Stomach (tissue), 8 donors: ENCODE measurements at regions not wholly inside any gene's neighbourhood (a gene's known extent, or its start where the extent isn't known, plus 50 kb on each side); places are given as distances from the start of the nearest gene placed in this dataset.

Source experiments
- DNase-seq, 2 donors: peaks; one replicate each; pipeline versions ENCODE4 v3.0.0 to v3.0.0-alpha.2; 2013 to 2019
- H3K27ac ChIP-seq, 5 donors: fragments of 200-600 bp in 4 of 5; sonication (generic) in 4 of 5; one replicate each; pipeline ENCODE4 v1.5.1; 2013 to 2019; ENCODE audit warnings: mild to moderate bottlenecking in 1 of 5, moderate library complexity in 1 of 5
- H3K27me3 ChIP-seq, 3 donors: fragments of 200-600 bp; sonication (generic); one replicate each; pipeline ENCODE4 v1.5.1; 2017 to 2019; ENCODE audit warnings: mixed run types in 1 of 3
- H3K36me3 ChIP-seq, 4 donors: fragments of 200-600 bp; sonication (generic); 1 replicate in 3 of 4; 2 replicates in 1 of 4; pipeline ENCODE4 v1.5.1; 2016 to 2019
- H3K4me1 ChIP-seq, 4 donors: fragments of 200-600 bp; sonication (generic); one replicate each; pipeline ENCODE4 v1.5.1; 2016 to 2019
- H3K4me3 ChIP-seq, 4 donors: fragments of 200-600 bp; sonication (generic) in 3 of 4; one replicate each; pipeline ENCODE4 v1.5.1; 2016 to 2019; ENCODE audit warnings: mild to moderate bottlenecking in 1 of 4
- H3K9me3 ChIP-seq, 4 donors: fragments of 200-600 bp; sonication (generic); one replicate each; pipeline ENCODE4 v1.5.1; 2016 to 2019
- EP300 ChIP-seq: sonication (generic); formaldehyde crosslinking; IDR thresholded peaks from one replicate; pipeline ENCODE4 v1.6.1; 2017; ENCODE audit warnings: antibody characterized with exemption
- POLR2A ChIP-seq, 4 donors: fragments of 450-650 bp; IDR thresholded peaks; one replicate each; pipeline ENCODE4 v1.6.1; 2016; ENCODE audit warnings: antibody characterized with exemption in 4 of 4, control low read depth in 2 of 4, mild to moderate bottlenecking in 1 of 4, moderate library complexity in 1 of 4
- POLR2AphosphoS5 ChIP-seq, 3 donors: sonication (generic); formaldehyde crosslinking; IDR thresholded peaks; one replicate each; pipeline ENCODE4 v1.6.1; 2016; ENCODE audit warnings: antibody characterized with exemption in 3 of 3
- WGBS, 5 donors: extraction: QIAGEN DNeasy Blood & Tissue Kit in 3 of 5; methylation state at CpG; one replicate each; pipeline versions ENCODE4 v1.1.5 to v1.1.7; 2013 to 2018; 5-methylcytosine and 5-hydroxymethylcytosine counted together
- intact Hi-C: fragments of 100-400 bp; cut with DNase I; formaldehyde crosslinking; loops from one replicate; pipeline ENCODE4 v1.15.1; 2023; ENCODE audit warnings: low total_unique reads
- TF ChIP-seq, protein P1 (sequence below), 7 experiments: fragments of 450-650 bp in 4 of 7; fragments of 200-600 bp in 3 of 7; sonication (generic) in 3 of 7; IDR thresholded peaks; one replicate each; pipeline ENCODE4 v1.5.1; 2016 to 2019; ENCODE audit warnings: antibody characterized with exemption in 7 of 7, control low read depth in 2 of 7, mild to moderate bottlenecking in 1 of 7
- donor health status: healthy with polysubstance abuse.
- donor health status: Bipolar disorder and iron deficiency.
- donor health status: healthy.

DNA sequence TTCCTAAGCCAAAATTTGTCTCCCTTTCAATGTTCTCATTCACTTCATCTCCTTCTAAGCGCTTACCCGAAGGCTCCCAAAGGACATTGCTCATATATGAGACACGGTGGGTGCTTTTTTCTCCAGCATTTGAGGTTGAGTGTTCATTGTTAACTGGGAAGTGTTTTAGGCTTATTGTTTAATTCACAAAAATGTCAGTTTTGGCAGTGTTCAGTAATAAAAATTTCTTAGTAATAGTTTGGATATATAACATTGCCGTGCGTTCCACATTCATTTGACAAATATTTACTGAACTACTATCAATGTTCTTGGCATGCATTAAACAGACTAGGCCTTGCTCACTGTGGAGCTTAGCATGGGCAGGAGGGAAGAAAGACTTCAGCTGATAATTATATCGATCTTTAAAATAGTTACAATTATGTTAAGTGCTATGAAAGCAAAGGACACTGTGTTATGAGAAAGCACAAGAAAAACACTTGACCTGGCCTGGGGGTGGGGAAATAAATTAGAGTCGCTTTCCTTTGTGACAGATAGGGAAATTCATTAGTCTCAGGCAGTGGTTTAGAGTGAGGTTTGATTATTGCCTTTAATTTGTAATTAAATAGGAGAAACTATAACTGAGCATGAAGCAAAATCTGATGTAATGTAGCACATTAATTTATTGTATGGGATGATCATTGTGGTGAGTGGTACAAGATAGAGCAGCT is 82.2 kb upstream of the DOCK10 start:
- WGBS, 5 donors = 41 to 55% (median 45%) methylated on average over 7 of the region's 7 CpGs
- no peaks in the 10 kb centered on the region for H3K4me1 ChIP-seq
- intact Hi-C loops = loop anchor here (10.0 kb wide), 1 partner anchor 540 kb away; no protein-coding TSS in a partner anchor

DNA sequence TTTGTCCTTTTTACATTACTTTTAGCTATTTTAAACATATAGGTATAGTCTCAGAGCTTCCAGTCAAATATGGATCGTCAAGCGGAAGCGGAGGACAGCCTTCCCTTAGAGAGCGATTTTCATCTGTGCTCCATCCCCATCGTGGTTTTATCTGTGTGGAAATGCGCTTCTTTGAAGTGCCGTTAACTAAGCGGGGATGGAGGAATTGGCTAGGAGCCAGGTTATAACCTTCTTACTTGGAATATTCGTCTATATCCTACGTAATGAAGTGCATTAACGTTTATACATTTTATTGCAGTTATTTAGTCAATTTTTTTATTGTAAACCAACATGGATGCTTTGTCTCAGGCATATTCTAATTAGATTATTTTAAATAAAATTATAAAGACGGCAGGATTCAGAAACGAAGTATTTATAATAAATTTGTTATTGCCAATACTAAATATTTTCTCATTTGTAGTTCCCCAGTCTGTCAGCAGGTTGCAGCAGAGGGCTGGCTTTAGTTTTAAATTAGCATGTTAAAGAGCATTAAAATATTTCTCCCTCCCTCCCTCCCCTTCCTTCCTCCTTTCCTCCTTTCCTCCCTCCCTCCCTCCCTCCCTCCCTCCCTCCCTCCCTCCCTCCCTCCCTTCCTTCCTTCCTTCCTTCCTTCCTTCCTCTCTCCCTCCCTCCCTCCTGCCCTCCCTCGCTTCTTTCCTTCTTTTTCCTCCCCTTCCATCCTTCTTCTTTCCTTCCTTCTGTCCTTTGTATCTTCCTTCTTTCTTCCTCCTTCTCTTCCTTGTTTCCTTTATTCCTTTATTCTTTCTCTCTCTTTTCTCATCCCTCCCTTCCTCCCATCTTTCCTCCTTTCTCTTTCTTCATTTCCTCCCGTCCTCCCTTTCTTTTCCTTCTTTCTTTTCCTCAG is 80.6 kb upstream of the DOCK10 start:
- Histone ChIP-seq H3K4me1 (no peaks in the 10 kb centered on the region), H3K9me3 (no peaks in the 10 kb centered on the region), H3K27ac (no peak overlapping the region), H3K4me3 (no peak overlapping the region), H3K27me3 (no peaks in the 10 kb centered on the region), H3K36me3 (no peaks in the 10 kb centered on the region)
- 64 to 68% (median 65%) methylated on average over 15 of the region's 15 CpGs for WGBS, 5 donors
- DNase-seq = peak in 1 of 2 donors; percentile 37
- intact Hi-C loops = loop anchor here (10.0 kb wide), 1 partner anchor 542 kb away; no protein-coding TSS in a partner anchor
- TF ChIP-seq POLR2AphosphoS5 (IDR thresholded peaks at IDR 0.05) = no peak
- TF ChIP-seq, protein P1, sequence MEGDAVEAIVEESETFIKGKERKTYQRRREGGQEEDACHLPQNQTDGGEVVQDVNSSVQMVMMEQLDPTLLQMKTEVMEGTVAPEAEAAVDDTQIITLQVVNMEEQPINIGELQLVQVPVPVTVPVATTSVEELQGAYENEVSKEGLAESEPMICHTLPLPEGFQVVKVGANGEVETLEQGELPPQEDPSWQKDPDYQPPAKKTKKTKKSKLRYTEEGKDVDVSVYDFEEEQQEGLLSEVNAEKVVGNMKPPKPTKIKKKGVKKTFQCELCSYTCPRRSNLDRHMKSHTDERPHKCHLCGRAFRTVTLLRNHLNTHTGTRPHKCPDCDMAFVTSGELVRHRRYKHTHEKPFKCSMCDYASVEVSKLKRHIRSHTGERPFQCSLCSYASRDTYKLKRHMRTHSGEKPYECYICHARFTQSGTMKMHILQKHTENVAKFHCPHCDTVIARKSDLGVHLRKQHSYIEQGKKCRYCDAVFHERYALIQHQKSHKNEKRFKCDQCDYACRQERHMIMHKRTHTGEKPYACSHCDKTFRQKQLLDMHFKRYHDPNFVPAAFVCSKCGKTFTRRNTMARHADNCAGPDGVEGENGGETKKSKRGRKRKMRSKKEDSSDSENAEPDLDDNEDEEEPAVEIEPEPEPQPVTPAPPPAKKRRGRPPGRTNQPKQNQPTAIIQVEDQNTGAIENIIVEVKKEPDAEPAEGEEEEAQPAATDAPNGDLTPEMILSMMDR (IDR thresholded peaks at IDR 0.05) = peak in 3 of 7 experiments; percentile 33 to 47 (median 42)

More for the DNA sequence above, 82.2 kb upstream of the DOCK10 start:
- H3K9me3 ChIP-seq = no peaks in the 10 kb centered on the region
- no peaks in the 10 kb centered on the region for H3K27me3 ChIP-seq
- no peaks in the 10 kb centered on the region for H3K36me3 ChIP-seq
- no peak overlapping the region for H3K4me3 ChIP-seq
- no peak for DNase-seq
- no peak overlapping the region for H3K27ac ChIP-seq
- TF ChIP-seq POLR2A (IDR thresholded peaks at IDR 0.05) (no peak), EP300 (no peak), POLR2AphosphoS5 (IDR thresholded peaks at IDR 0.05) (no peak)
- TF ChIP-seq, protein P1 (IDR thresholded peaks at IDR 0.05) = no peak

DNA sequence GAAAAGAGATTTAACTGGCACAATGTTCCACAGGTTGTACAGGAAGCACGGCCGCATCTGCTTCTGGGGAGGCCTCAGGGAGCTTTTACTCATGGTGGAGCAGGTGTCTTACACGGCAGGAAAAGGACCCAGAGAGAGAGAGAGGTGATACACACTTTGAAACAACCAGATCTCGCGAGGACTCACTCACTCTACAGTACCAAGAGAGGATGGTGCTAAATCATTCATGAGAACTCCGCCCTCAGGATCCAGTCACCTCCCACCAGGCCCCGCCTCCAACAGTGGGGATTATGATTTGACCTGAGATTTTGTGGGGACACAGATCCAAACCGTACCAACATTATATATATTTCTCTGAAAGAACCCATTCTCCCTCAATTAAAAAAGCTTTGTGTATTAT is 79.7 kb upstream of the DOCK10 start:
- no peak for TF ChIP-seq POLR2AphosphoS5 (IDR thresholded peaks at IDR 0.05)
- no peak for TF ChIP-seq POLR2A (IDR thresholded peaks at IDR 0.05)
- TF ChIP-seq, protein P1 (IDR thresholded peaks at IDR 0.05) = no peak
- no peak for TF ChIP-seq EP300
- Histone ChIP-seq H3K27ac (no peak overlapping the region), H3K4me1 (no peaks in the 10 kb centered on the region), H3K4me3 (no peak overlapping the region), H3K9me3 (no peaks in the 10 kb centered on the region), H3K27me3 (no peaks in the 10 kb centered on the region), H3K36me3 (no peaks in the 10 kb centered on the region)
- intact Hi-C loops = loop anchor here (10.0 kb wide), 1 partner anchor 543 kb away; no protein-coding TSS in a partner anchor
- DNase-seq = no peak
- 80 to 87% (median 82%) methylated on average over 8 of the region's 8 CpGs for WGBS, 5 donors

DNA sequence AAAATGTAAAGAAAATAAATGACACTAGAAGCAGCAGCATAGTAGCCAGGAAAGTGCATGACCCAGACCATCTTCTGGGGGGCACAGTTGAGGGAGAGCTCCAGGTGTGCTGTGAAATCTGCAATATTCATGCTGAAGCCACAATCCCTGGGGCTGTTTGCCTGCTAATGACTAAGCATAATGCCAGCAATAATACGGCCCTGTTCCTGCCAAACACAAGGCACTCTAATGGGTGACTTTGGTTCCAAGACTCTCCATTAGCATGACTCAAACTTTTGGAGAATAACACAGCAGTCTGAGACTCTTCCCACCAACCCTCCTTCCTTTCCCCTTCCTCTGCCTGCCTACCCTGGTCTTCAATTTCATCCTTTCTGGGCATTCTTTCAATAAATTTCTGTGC is 77.9 kb upstream of the DOCK10 start:
- H3K4me1 ChIP-seq = no peaks in the 10 kb centered on the region
- intact Hi-C loops = loop anchor here (10.0 kb wide), 1 partner anchor 545 kb away; no protein-coding TSS in a partner anchor
- H3K36me3 ChIP-seq = no peaks in the 10 kb centered on the region
- DNase-seq = no peak
- no peak overlapping the region for H3K4me3 ChIP-seq
- 28 to 50% (median 44%) methylated on average over 1 of the region's 1 CpG for WGBS, 5 donors
- no peaks in the 10 kb centered on the region for H3K9me3 ChIP-seq
- no peaks in the 10 kb centered on the region for H3K27me3 ChIP-seq
- H3K27ac ChIP-seq = no peak overlapping the region
- no peak for TF ChIP-seq POLR2AphosphoS5 (IDR thresholded peaks at IDR 0.05)
- TF ChIP-seq, protein P1 (IDR thresholded peaks at IDR 0.05) = no peak
